Brain microvascular endothelial cell (primary cell): ENCODE measurements at regions not wholly inside any gene's neighbourhood (a gene's known extent, or its start where the extent isn't known, plus 50 kb on each side); places are given as distances from the start of the nearest gene placed in this dataset.

Source experiments
- DNase-seq: peaks from one replicate; pipeline ENCODE4 v3.0.0-alpha.2; 2020
- H3K27ac ChIP-seq: fragments of 250-450 bp; sonication (Bioruptor Pico); 2 replicates; pipeline ENCODE4 v1.5.1; 2020; ENCODE audit warnings: mild to moderate bottlenecking, moderate library complexity
- H3K27me3 ChIP-seq: fragments of 250-450 bp; sonication (Bioruptor Pico); replicated peaks from 2 replicates; pipeline ENCODE4 v1.5.1; 2020; ENCODE audit warnings: mild to moderate bottlenecking
- H3K36me3 ChIP-seq: fragments of 250-450 bp; sonication (Bioruptor Pico); replicated peaks from 2 replicates; pipeline ENCODE4 v1.5.1; 2020; ENCODE audit warnings: mild to moderate bottlenecking
- H3K4me3 ChIP-seq: 2 replicates; pipeline ENCODE4 v1.5.1; 2011; ENCODE audit warnings: low read depth, mild to moderate bottlenecking, control low read depth, low read length, moderate library complexity
- CTCF ChIP-seq: IDR thresholded peaks from 2 replicates; pipeline ENCODE4 v1.5.1; 2011; ENCODE audit warnings: low read depth, mild to moderate bottlenecking, moderate library complexity, low read length, control low read depth, inconsistent platforms; ENCODE audit errors: missing control alignments
- in situ Hi-C: cut with HindIII; loops from 2 replicates; pipeline ENCODE4 v1.10.0; 2017; ENCODE audit warnings: low sequenced_read_pairs, low pct_ligation_motif_present

GRCh38 chr9:1771094-1771789 lies 243.9 kb upstream of the SMARCA2 start:
- no peak for TF ChIP-seq CTCF
- in situ Hi-C loops: no loop called here
- no peak for DNase-seq
- Histone ChIP-seq H3K4me3 (no peak overlapping the region), H3K27ac (no peak overlapping the region), H3K27me3 (no peaks in the 10 kb centered on the region), H3K36me3 (no peaks in the 10 kb centered on the region)

DNA sequence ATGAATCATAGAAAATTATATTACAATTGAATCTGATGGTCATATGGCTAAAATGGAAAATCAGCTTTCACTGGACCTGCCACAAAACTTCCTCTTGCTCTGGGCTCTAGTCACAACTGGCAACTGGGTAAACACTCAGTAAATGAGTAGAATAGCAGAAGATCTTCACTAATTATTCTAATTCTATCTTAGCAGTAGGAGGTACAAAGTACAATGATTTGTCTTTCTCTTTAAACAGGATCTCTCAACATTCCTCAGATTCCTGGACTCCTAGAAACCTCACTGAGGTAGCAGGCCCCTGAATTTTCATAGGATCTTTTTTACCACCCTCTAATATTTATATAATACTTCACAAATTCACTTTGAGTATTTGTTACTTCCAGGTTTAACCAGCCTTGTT lies 239.9 kb upstream of the SMARCA2 start:
- no peak for TF ChIP-seq CTCF
- DNase-seq: no peak
- Histone ChIP-seq H3K36me3 (no peaks in the 10 kb centered on the region), H3K27ac (no peak overlapping the region), H3K27me3 (no peaks in the 10 kb centered on the region), H3K4me3 (no peak overlapping the region)
- in situ Hi-C loops: no loop called here

- Histone ChIP-seq H3K36me3 (no peaks in the 10 kb centered on the region), H3K27me3 (no peaks in the 10 kb centered on the region), H3K27ac (no peak overlapping the region), H3K4me3 (no peak overlapping the region)
- no peak for TF ChIP-seq CTCF
- DNase-seq: no peak
- in situ Hi-C loops: no loop called here
These were observed 238.5 kb upstream of the SMARCA2 start for GRCh38 chr9:1776668-1777067.

DNA sequence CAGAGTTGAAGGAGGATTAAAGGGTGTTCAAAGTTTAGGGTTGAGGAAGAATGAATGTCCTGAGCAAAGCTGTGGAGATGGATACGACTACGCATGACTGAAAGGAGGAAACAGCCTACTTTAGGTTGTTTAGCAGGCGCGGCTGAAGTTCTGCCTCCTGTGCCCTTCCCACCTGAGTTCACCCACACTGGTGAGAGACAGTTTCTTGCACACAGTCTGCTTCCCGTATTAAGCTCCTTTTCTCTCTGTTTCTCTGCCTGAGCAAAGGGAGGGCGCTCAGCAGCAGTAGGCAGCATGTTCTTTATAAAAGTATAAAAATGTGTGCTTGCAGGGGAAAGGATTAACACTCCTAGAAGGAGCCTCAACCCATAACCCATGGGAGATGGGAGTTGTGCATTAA lies 224.0 kb upstream of the SMARCA2 start:
- in situ Hi-C loops: no loop called here
- H3K27ac ChIP-seq: no peak overlapping the region
- H3K4me3 ChIP-seq: no peak overlapping the region
- no peaks in the 10 kb centered on the region for H3K27me3 ChIP-seq
- no peaks in the 10 kb centered on the region for H3K36me3 ChIP-seq
- DNase-seq: no peak
- TF ChIP-seq CTCF: no peak

DNA sequence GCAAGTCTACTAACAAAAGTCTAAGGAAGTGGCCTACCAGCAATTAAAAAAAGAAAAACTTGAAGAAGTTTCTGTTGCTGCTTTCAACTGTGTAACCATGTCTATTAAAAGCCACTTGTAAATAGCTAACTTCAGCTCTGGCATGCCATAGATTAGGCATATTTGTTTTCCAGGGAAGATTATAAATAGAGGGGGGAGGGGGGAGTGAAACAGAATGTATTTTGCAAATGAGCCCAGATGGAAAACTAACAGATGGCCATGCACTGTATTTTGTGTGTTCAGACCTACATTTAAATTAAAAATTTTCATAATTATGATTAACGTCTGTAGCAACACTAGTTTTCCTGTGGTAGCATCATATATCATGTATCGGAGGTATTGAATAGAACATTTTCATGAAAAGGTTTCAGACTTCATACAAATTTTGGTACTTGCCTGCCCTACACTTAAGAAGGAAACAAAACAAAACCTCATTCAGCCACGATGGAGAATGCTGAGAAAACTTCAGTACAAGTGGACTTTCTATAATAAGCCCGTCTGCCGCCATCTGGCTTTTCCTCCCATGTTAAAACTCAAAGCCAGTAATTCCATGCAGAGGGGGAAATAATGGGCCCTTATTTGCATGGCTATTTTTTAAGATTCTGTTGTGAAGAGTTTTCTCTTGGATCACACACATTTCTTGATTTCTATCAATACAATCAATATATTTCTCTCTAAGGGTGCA lies 220.4 kb upstream of the SMARCA2 start:
- TF ChIP-seq CTCF: no peak
- no peaks in the 10 kb centered on the region for H3K36me3 ChIP-seq
- DNase-seq: no peak
- no peak overlapping the region for H3K4me3 ChIP-seq
- H3K27ac ChIP-seq: no peak overlapping the region
- no peaks in the 10 kb centered on the region for H3K27me3 ChIP-seq
- in situ Hi-C loops: no loop called here
